ENCODE measurements at regions not wholly inside any gene's neighbourhood (a gene's known extent, or its start where the extent isn't known, plus 50 kb on each side); places are given as distances from the start of the nearest gene placed in this dataset.

DNA sequence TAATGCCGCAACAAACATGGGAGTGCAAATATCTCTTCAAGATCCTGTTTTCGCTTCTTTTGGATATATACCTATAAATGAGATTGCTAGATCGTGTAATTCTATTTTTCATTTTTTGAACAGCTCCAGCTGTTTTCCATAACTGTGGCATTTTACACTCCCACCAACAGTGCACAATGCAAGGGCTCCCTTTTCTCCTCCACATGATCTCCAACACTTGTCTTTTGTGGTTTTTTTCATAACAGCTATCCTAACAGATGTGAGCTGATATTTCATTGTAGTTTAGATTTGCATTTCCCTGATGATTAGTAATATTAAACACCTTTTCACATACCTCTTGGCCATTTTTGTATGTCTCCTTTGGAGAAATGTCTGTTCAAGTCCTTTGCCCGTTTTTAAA, 58.6 kb upstream of the TJP1 start:
- no peak overlapping the region for H3T11ph ChIP-seq (ENCODE audit: low read length)
- H3K4me1 ChIP-seq (ENCODE audit: insufficient read depth, low read length) = no peaks in the 10 kb centered on the region; the same call in 1 of the 2 replicates
- no peak overlapping the region for H3K27ac ChIP-seq (ENCODE audit: insufficient read length, low read depth, low read length)
- no peaks in the 10 kb centered on the region for H4K20me1 ChIP-seq (ENCODE audit: control insufficient read depth, insufficient read depth, insufficient read length)
- H3K4me3 Mint-ChIP-seq = no peak overlapping the region
- no peak overlapping the region for H2BK15ac ChIP-seq (ENCODE audit: low read depth, low read length)
- no peak overlapping the region for H3K14ac ChIP-seq (ENCODE audit: insufficient read depth, low read length)
- no peaks in the 10 kb centered on the region for H3K23me2 ChIP-seq (ENCODE audit: insufficient read length, low read depth, low read length, poor library complexity, severe bottlenecking)
- H3K4me2 ChIP-seq (ENCODE audit: insufficient read depth, insufficient read length, low read length) = no peak overlapping the region
- H4K5ac ChIP-seq (ENCODE audit: insufficient read length, low read depth, low read length) = no peak overlapping the region
- no peaks in the 10 kb centered on the region for H3K36me3 Mint-ChIP-seq (ENCODE audit: insufficient read depth in 1 of 3, low read depth in 3 of 3)
- no peak overlapping the region for H2BK120ac ChIP-seq (ENCODE audit: low read depth, low read length, poor library complexity, severe bottlenecking)
- TF ChIP-seq CTCF (conservative IDR thresholded peaks at IDR 0.05) = no peak
- no peak overlapping the region for H3K18ac ChIP-seq (ENCODE audit: insufficient read length, low read depth, low read length)
- no peak overlapping the region for H3K4ac ChIP-seq (ENCODE audit: low read depth, low read length)
- no peak overlapping the region for H2BK20ac ChIP-seq (ENCODE audit: low read depth, low read length, poor library complexity, severe bottlenecking)
- H3K9ac ChIP-seq (ENCODE audit: extremely low read depth, insufficient read length, low read length) = no peak overlapping the region
- no peaks in the 10 kb centered on the region for H3K9me3 Mint-ChIP-seq
- H3K27ac Mint-ChIP-seq = no peak overlapping the region
- no peak overlapping the region for H4K91ac ChIP-seq (ENCODE audit: insufficient read length, low read depth, low read length)
- H3K27me3 Mint-ChIP-seq (ENCODE audit: low read depth) = peaks cover 2% of the 10 kb centered on the region; the same call in 1 of the 2 replicates
- no peaks in the 10 kb centered on the region for H3K27me3 ChIP-seq (ENCODE audit: insufficient read depth, low read length)
- no peak overlapping the region for H2BK12ac ChIP-seq (ENCODE audit: insufficient read length, low read depth, low read length)
- no peaks in the 10 kb centered on the region for H3K79me2 ChIP-seq (ENCODE audit: insufficient read depth, low read length)
- H3K23ac ChIP-seq (ENCODE audit: insufficient read length, low read depth, low read length) = no peak overlapping the region
- H3K9me3 ChIP-seq (ENCODE audit: control insufficient read depth, low read depth, low read length) = no peaks in the 10 kb centered on the region
- no peak overlapping the region for H2AK5ac ChIP-seq (ENCODE audit: insufficient read length, low read length)
- no peak overlapping the region for H2AFZ ChIP-seq (ENCODE audit: low read length)
- WGBS (ENCODE audit: extremely low coverage, insufficient read length, low lambda C conversion rate) = no CpG with 5 or more reads among the region's 4 CpGs
- peaks cover 18 to 23% of the 10 kb centered on the region in 2 experiments for H3K4me1 Mint-ChIP-seq
- no peak overlapping the region for H2BK5ac ChIP-seq (ENCODE audit: insufficient read length, low read length)
- H3K79me1 ChIP-seq (ENCODE audit: insufficient read depth, low read depth, low read length, poor library complexity, severe bottlenecking) = no peaks in the 10 kb centered on the region
- no peak overlapping the region for H4K8ac ChIP-seq (replicated peaks; ENCODE audit: insufficient read length, low read depth, low read length)
- no peak overlapping the region for H3K56ac ChIP-seq (ENCODE audit: insufficient read length, low read depth, low read length)
- no peak for DNase-seq
